ENCODE measurements at regions not wholly inside any gene's neighbourhood (a gene's known extent, or its start where the extent isn't known, plus 50 kb on each side); places are given as distances from the start of the nearest gene placed in this dataset.

DNA sequence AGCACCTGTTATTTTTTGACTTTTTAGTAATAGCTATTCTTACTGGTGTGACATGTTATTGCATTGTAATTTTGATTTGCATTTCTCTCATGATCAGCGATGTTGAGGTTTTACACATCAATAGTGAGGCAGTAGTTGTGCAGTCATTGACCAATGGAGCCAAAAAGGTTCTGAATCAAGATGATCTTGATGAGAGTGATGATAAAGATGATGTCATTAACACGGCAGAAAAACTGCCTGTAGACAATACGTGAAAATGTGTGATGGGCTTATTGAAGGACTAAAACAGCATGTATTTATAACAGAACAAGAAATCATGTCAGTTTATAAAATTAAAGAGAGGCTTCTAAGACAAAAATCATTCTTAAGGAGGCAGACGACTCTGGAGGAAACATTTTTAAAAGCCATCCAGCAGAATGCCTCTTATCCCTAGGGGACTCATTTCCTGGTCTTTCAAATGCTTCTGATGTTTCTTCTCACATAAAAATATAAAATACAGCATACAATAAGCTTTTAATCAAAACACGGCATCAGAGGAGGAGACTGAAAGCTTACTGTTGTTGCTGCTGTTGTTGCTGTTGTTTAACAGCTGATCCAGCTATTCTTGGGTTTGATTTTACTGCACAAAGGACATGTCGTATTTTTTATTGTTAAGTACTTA, 400.3 kb downstream of the LTN1 start:
- H3K9me3 Mint-ChIP-seq (ENCODE audit: unreplicated experiment) = peaks cover 5% of the 10 kb centered on the region
- DNase-seq = no peak
- BruUV-seq (replicated peaks) = no TSS peak
- CTCF ChIA-PET = no interaction called here
- TF ChIP-seq, protein P1, sequence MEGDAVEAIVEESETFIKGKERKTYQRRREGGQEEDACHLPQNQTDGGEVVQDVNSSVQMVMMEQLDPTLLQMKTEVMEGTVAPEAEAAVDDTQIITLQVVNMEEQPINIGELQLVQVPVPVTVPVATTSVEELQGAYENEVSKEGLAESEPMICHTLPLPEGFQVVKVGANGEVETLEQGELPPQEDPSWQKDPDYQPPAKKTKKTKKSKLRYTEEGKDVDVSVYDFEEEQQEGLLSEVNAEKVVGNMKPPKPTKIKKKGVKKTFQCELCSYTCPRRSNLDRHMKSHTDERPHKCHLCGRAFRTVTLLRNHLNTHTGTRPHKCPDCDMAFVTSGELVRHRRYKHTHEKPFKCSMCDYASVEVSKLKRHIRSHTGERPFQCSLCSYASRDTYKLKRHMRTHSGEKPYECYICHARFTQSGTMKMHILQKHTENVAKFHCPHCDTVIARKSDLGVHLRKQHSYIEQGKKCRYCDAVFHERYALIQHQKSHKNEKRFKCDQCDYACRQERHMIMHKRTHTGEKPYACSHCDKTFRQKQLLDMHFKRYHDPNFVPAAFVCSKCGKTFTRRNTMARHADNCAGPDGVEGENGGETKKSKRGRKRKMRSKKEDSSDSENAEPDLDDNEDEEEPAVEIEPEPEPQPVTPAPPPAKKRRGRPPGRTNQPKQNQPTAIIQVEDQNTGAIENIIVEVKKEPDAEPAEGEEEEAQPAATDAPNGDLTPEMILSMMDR (IDR thresholded peaks at IDR 0.05; ENCODE audit: insufficient read depth in 1 of 2, low read depth in 1 of 2, low read length in 1 of 2, severe bottlenecking in 1 of 2, unreplicated experiment in 1 of 2) = no peak
- intact Hi-C loops (cut with micrococcal nuclease; ENCODE audit: unreplicated experiment) = no loop called here
- H3K27me3 Mint-ChIP-seq (ENCODE audit: insufficient read depth, unreplicated experiment) = no peaks in the 10 kb centered on the region
- no peaks in the 10 kb centered on the region for H3K27me3 ChIP-seq (replicated peaks; ENCODE audit: control insufficient read depth, insufficient read depth, low read length)
- POLR2A ChIA-PET = no interaction called here
- no peaks in the 10 kb centered on the region for H3K36me3 ChIP-seq (ENCODE audit: control insufficient read depth, insufficient read depth, low read length)
- peaks cover 4% of the 10 kb centered on the region; the same call in 1 of the 2 replicates for H3K9me3 ChIP-seq
- no peaks in the 10 kb centered on the region for H3K36me3 Mint-ChIP-seq (ENCODE audit: insufficient read depth, unreplicated experiment)
- H3K4me3 ChIP-seq (ENCODE audit: low read depth, low read length) = no peak overlapping the region
- no peak overlapping the region for H3K27ac Mint-ChIP-seq (ENCODE audit: unreplicated experiment)
- H3K4me1 Mint-ChIP-seq (ENCODE audit: low read depth, unreplicated experiment) = no peaks in the 10 kb centered on the region
- H3K4me1 ChIP-seq = peaks cover 6% of the 10 kb centered on the region; the same call in 1 of the 2 replicates
- H3K4me3 Mint-ChIP-seq (ENCODE audit: unreplicated experiment) = no peak overlapping the region

DNA sequence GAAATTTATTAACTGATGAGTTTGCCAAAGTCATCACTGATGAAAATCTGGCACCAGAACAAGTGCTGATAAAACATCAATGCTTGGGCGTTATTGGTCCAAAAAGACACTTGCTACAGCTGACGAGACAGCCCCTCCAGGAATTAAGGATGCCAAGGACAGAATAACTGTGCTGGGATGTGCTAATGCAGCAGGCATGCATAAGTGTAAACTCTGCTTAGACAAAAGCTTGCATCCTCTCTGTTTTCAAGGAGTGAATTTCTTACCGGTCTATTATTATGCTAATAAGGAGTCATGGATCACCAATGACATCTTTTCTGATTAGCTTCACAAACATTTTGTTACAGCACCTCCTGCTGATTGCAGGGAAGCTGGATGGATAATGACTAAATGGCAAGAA, 402.0 kb downstream of the LTN1 start:
- TF ChIP-seq, protein P1 (IDR thresholded peaks at IDR 0.05; ENCODE audit: insufficient read depth in 1 of 2, low read depth in 1 of 2, low read length in 1 of 2, severe bottlenecking in 1 of 2, unreplicated experiment in 1 of 2) = no peak
- DNase-seq = no peak
- no peak overlapping the region for H3K4me3 Mint-ChIP-seq (ENCODE audit: unreplicated experiment)
- H3K4me1 Mint-ChIP-seq (ENCODE audit: low read depth, unreplicated experiment) = no peaks in the 10 kb centered on the region
- Histone ChIP-seq H3K9me3 (no peaks in the 10 kb centered on the region), H3K4me1 (peaks cover 9% of the 10 kb centered on the region; the same call in 1 of the 2 replicates), H3K4me3 (ENCODE audit: low read depth, low read length) (no peak overlapping the region), H3K27me3 (replicated peaks; ENCODE audit: control insufficient read depth, insufficient read depth, low read length) (no peaks in the 10 kb centered on the region), H3K36me3 (ENCODE audit: control insufficient read depth, insufficient read depth, low read length) (no peaks in the 10 kb centered on the region)
- H3K27me3 Mint-ChIP-seq (ENCODE audit: insufficient read depth, unreplicated experiment) = no peaks in the 10 kb centered on the region
- H3K9me3 Mint-ChIP-seq (ENCODE audit: unreplicated experiment) = peaks cover 4% of the 10 kb centered on the region
- BruUV-seq (replicated peaks) = no TSS peak
- no peak overlapping the region for H3K27ac Mint-ChIP-seq (ENCODE audit: unreplicated experiment)
- no peaks in the 10 kb centered on the region for H3K36me3 Mint-ChIP-seq (ENCODE audit: insufficient read depth, unreplicated experiment)
- intact Hi-C loops (cut with micrococcal nuclease; ENCODE audit: unreplicated experiment) = loop anchor here (2.0 kb wide), 1 partner anchor 78 kb away; no protein-coding TSS in a partner anchor
- ChIA-PET CTCF (no interaction called here), POLR2A (no interaction called here)

DNA sequence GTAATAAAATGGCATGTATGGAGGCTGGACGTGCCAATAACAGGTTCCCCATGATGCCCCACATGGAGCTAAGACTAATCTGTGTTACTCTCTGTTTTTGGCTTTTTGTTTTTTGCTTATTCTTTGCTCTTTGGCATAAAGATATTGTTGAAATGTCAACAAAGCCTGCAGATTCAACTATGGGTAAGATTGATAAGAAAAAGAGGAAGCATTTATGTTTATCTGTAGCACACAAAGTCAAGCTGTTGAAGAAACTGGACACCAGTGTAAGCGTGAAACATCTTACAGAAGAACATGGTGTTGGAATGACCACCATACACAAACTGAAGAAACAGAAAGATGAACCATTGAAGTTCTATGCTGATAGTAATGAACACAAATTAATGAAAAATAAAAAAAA, 402.7 kb downstream of the LTN1 start:
- Histone ChIP-seq H3K4me3 (ENCODE audit: low read depth, low read length) (no peak overlapping the region), H3K9me3 (no peaks in the 10 kb centered on the region), H3K4me1 (peaks cover 9% of the 10 kb centered on the region; the same call in 1 of the 2 replicates), H3K36me3 (ENCODE audit: control insufficient read depth, insufficient read depth, low read length) (no peaks in the 10 kb centered on the region), H3K27me3 (replicated peaks; ENCODE audit: control insufficient read depth, insufficient read depth, low read length) (no peaks in the 10 kb centered on the region)
- CTCF ChIA-PET = no interaction called here
- TF ChIP-seq, protein P1 (IDR thresholded peaks at IDR 0.05; ENCODE audit: insufficient read depth in 1 of 2, low read depth in 1 of 2, low read length in 1 of 2, severe bottlenecking in 1 of 2, unreplicated experiment in 1 of 2) = no peak
- Mint-ChIP-seq H3K27me3 (ENCODE audit: insufficient read depth, unreplicated experiment) (no peaks in the 10 kb centered on the region), H3K36me3 (ENCODE audit: insufficient read depth, unreplicated experiment) (no peaks in the 10 kb centered on the region), H3K4me1 (ENCODE audit: low read depth, unreplicated experiment) (no peaks in the 10 kb centered on the region), H3K9me3 (ENCODE audit: unreplicated experiment) (peaks cover 11% of the 10 kb centered on the region), H3K27ac (ENCODE audit: unreplicated experiment) (no peak overlapping the region), H3K4me3 (ENCODE audit: unreplicated experiment) (no peak overlapping the region)
- intact Hi-C loops (cut with micrococcal nuclease; ENCODE audit: unreplicated experiment) = loop anchor here (2.0 kb wide), 1 partner anchor 77 kb away; no protein-coding TSS in a partner anchor
- POLR2A ChIA-PET = no interaction called here
- DNase-seq = no peak
- no TSS peak for BruUV-seq (replicated peaks)

All from Caco-2 (cell line).